HCT116 (cell line): ENCODE measurements at regions not wholly inside any gene's neighbourhood (a gene's known extent, or its start where the extent isn't known, plus 50 kb on each side); places are given as distances from the start of the nearest gene placed in this dataset.

ENCODE experiments used
- ATAC-seq: fragments of 200-7000 bp; cut with Tn5 transposase; 2 replicates; pipeline ENCODE4 v1.9.1; 2020; ENCODE audit warnings: mild to moderate bottlenecking, moderate library complexity
- BruUV-seq: library from RNA; stranded (reverse); fragments of 400-500 nt; replicated peaks from 2 replicates; lab custom pipeline; 2021; lab: Mats Ljungman, UMichigan
- CTCF ChIA-PET: fragments of 300-600 bp; sonication (Branson Sonifier 250); formaldehyde crosslinking; loops from one replicate; lab custom pipeline; 2021; ENCODE audit warnings: antibody characterized with exemption; lab: Charles Lee
- POLR2A ChIA-PET: fragments of 300-600, 350-600 bp; sonication (Branson Sonifier 250); formaldehyde crosslinking; loops from one replicate; lab custom pipeline; 2021; ENCODE audit warnings: antibody characterized with exemption; lab: Charles Lee
- RAD21 ChIA-PET, 2 experiments: fragments of 300-600 bp; sonication (Branson Sonifier 250); formaldehyde crosslinking; loops; one replicate each; lab custom pipeline; 2023; ENCODE audit warnings: low total read pairs in 2 of 2; ENCODE audit not compliant: uncharacterized antibody in 2 of 2, unreplicated experiment in 2 of 2, low non-redundant PET in 1 of 2; lab: Charles Lee
- DNase-seq: peaks from one replicate; pipeline ENCODE4 v3.0.0-alpha.2; 2010; ENCODE audit warnings: low read depth, low spot score
- H2AFZ ChIP-seq: fragments of 200-600 bp; shearing (Covaris generic), sonication (generic); 2 replicates; pipeline ENCODE4 v1.6.1; 2017; ENCODE audit warnings: low read depth, mixed run types, mixed read lengths, antibody characterized with exemption, low read length; ENCODE audit not compliant: poor library complexity, severe bottlenecking
- H3K27ac ChIP-seq: 2 replicates; pipeline ENCODE4 v1.5.1; 2012; ENCODE audit warnings: low read depth, low read length
- H3K27me3 ChIP-seq: fragments of 200-600 bp; sonication (generic); 2 replicates; pipeline ENCODE4 v1.6.1; 2016; ENCODE audit warnings: mixed run types, low read length, mixed read lengths; ENCODE audit not compliant: insufficient read depth
- H3K36me3 ChIP-seq, 2 experiments: fragments of 200-500 bp in 1 of 2; fragments of 200-600 bp in 1 of 2; sonication (Bioruptor generic) in 1 of 2; sonication (generic) in 1 of 2; 2 replicates each; pipeline versions ENCODE4 v1.5.1 to v1.6.1; 2014 to 2016; ENCODE audit warnings: low read length in 2 of 2, inconsistent platforms in 1 of 2, mixed read lengths in 1 of 2, mixed run types in 1 of 2; ENCODE audit not compliant: insufficient read depth in 2 of 2, control insufficient read depth in 1 of 2
- H3K4me1 ChIP-seq, 2 experiments: fragments of 200-600 bp in 1 of 2; sonication (generic) in 1 of 2; 2 replicates each; pipeline versions ENCODE4 v1.5.1 to v1.6.1; 2012 to 2017; ENCODE audit warnings: low read length in 2 of 2, inconsistent platforms in 1 of 2, mild to moderate bottlenecking in 1 of 2, mixed read lengths in 1 of 2, mixed run types in 1 of 2, moderate library complexity in 1 of 2; ENCODE audit not compliant: insufficient read depth in 2 of 2, control insufficient read depth in 1 of 2
- H3K4me2 ChIP-seq: fragments of 200-600 bp; sonication (generic); 2 replicates; pipeline ENCODE4 v1.6.1; 2017; ENCODE audit warnings: mixed run types, low read length, mixed read lengths
- H3K4me3 ChIP-seq, 2 experiments: fragments of 200-600 bp in 1 of 2; sonication (generic) in 1 of 2; replicated peaks in 1 of 2; 2 replicates each; pipeline ENCODE4 v1.5.1; 2011 to 2016; ENCODE audit warnings: low read length in 2 of 2, control low read depth in 1 of 2, low read depth in 1 of 2, mild to moderate bottlenecking in 1 of 2, mixed read lengths in 1 of 2, mixed run types in 1 of 2
- H3K79me2 ChIP-seq: fragments of 200-600 bp; sonication (generic); 2 replicates; pipeline ENCODE4 v1.6.1; 2017; ENCODE audit warnings: mild to moderate bottlenecking, mixed run types, low read length, moderate library complexity, mixed read lengths; ENCODE audit not compliant: insufficient read depth
- H3K9ac ChIP-seq: fragments of 200-600 bp; sonication (generic); 2 replicates; pipeline ENCODE4 v1.6.1; 2016; ENCODE audit warnings: low read length, mixed read lengths
- H3K9me2 ChIP-seq: fragments of 200-600 bp; sonication (generic), shearing (Covaris generic); 2 replicates; pipeline ENCODE4 v1.6.1; 2017; ENCODE audit warnings: mixed run types, mild to moderate bottlenecking, moderate library complexity; ENCODE audit not compliant: insufficient read depth
- H3K9me3 ChIP-seq, 2 experiments: fragments of 200-500 bp in 1 of 2; fragments of 200-600 bp in 1 of 2; sonication (Bioruptor generic) in 1 of 2; sonication (generic) in 1 of 2; 2 replicates each; pipeline ENCODE4 v1.6.1; 2014 to 2017; ENCODE audit warnings: low read length in 2 of 2, mixed read lengths in 2 of 2, inconsistent platforms in 1 of 2, low read depth in 1 of 2, mild to moderate bottlenecking in 1 of 2, mixed run types in 1 of 2, moderate library complexity in 1 of 2; ENCODE audit not compliant: control insufficient read depth in 1 of 2, insufficient read depth in 1 of 2
- H4K20me1 ChIP-seq: fragments of 200-600 bp; sonication (generic), shearing (Covaris generic); 2 replicates; pipeline ENCODE4 v1.6.1; 2017; ENCODE audit warnings: mixed run types, mild to moderate bottlenecking, moderate library complexity; ENCODE audit not compliant: insufficient read depth
- ATF3 ChIP-seq: IDR thresholded peaks from 2 replicates; pipeline ENCODE4 v1.6.1; 2012
- CBX3 ChIP-seq: IDR thresholded peaks from 2 replicates; pipeline ENCODE4 v1.6.1; 2012; ENCODE audit warnings: low read depth
- CEBPB ChIP-seq: IDR thresholded peaks from 2 replicates; pipeline ENCODE4 v1.6.1; 2012; ENCODE audit warnings: low read depth
- EGR1 ChIP-seq: IDR thresholded peaks from 2 replicates; pipeline ENCODE4 v1.6.1; 2012; ENCODE audit warnings: low read depth
- EZH2 ChIP-seq: fragments of 200-600 bp; sonication (generic); IDR thresholded peaks from 2 replicates; pipeline ENCODE4 v1.6.1; 2017; ENCODE audit warnings: antibody characterized with exemption, mixed run types
- RAD21 ChIP-seq: IDR thresholded peaks from 2 replicates; pipeline ENCODE4 v1.6.1; 2012; ENCODE audit warnings: low read depth, mild to moderate bottlenecking
- SIN3A ChIP-seq: IDR thresholded peaks from 2 replicates; pipeline ENCODE4 v1.6.1; 2012; ENCODE audit warnings: low read depth
- SP1 ChIP-seq: IDR thresholded peaks from 2 replicates; pipeline ENCODE4 v1.6.1; 2012; ENCODE audit warnings: low read depth
- ZBTB33 ChIP-seq: IDR thresholded peaks from 2 replicates; pipeline ENCODE4 v1.6.1; 2011; ENCODE audit warnings: mild to moderate bottlenecking, low read length, moderate library complexity; ENCODE audit not compliant: insufficient replicate concordance; ENCODE audit errors: extremely low read depth
- ZNF274 ChIP-seq: fragments of 200-500 bp; sonication (Bioruptor generic); IDR thresholded peaks from 2 replicates; pipeline ENCODE4 v1.6.1; 2014; ENCODE audit warnings: mild to moderate bottlenecking, low read depth, low read length, inconsistent platforms
- intact Hi-C: fragments of 100-400 bp; cut with micrococcal nuclease; formaldehyde crosslinking; loops from 2 replicates; pipeline ENCODE4 v1.10.0; 2022
- TF ChIP-seq, protein P1 (sequence below): IDR thresholded peaks from 2 replicates; pipeline ENCODE4 v1.6.1; 2012

GRCh38 chr10:29723726-29724125 lies 89.0 kb upstream of the SVIL start:
- no peak overlapping the region for H3K27ac ChIP-seq
- RAD21 ChIA-PET: no interaction called here
- TF ChIP-seq EZH2: no peak
- no peak for TF ChIP-seq SIN3A
- no peak for TF ChIP-seq RAD21
- TF ChIP-seq SP1: no peak
- no peak for TF ChIP-seq ATF3
- TF ChIP-seq ZNF274: no peak
- TF ChIP-seq, protein P1, sequence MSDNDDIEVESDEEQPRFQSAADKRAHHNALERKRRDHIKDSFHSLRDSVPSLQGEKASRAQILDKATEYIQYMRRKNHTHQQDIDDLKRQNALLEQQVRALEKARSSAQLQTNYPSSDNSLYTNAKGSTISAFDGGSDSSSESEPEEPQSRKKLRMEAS: no peak
- no peak for TF ChIP-seq EGR1
- TF ChIP-seq ZBTB33: no peak
- no peak for TF ChIP-seq CBX3
- no peak for TF ChIP-seq CEBPB
- TF ChIP-seq, all 23 proteins: peak for 0
- H2AFZ ChIP-seq: no peak overlapping the region
- H3K9me2 ChIP-seq: no peaks in the 10 kb centered on the region
- H3K4me3 ChIP-seq: no peak overlapping the region
- H4K20me1 ChIP-seq: no peaks in the 10 kb centered on the region
- H3K36me3 ChIP-seq: no peaks in the 10 kb centered on the region
- peaks cover 0 to 8% of the 10 kb centered on the region in 2 experiments; a peak in 1 of 4 replicates for H3K4me1 ChIP-seq
- H3K9me3 ChIP-seq: peaks cover 5 to 8% of the 10 kb centered on the region in 2 experiments; a peak in 3 of 4 replicates
- BruUV-seq: no TSS peak
- DNase-seq: no peak
- H3K9ac ChIP-seq: no peak overlapping the region
- ChIA-PET CTCF (interaction anchor here (0.7 kb wide), 1 partner anchor 175 kb away, joined by 5 read pairs; no protein-coding TSS in a partner anchor), POLR2A (no interaction called here)
- intact Hi-C loops: no loop called here
- no peak for ATAC-seq
- H3K79me2 ChIP-seq: peaks cover 87% of the 10 kb centered on the region
- no peaks in the 10 kb centered on the region for H3K27me3 ChIP-seq
- no peak overlapping the region for H3K4me2 ChIP-seq
